Uterus (tissue), 3 donors: ENCODE measurements at regions not wholly inside any gene's neighbourhood (a gene's known extent, or its start where the extent isn't known, plus 50 kb on each side); places are given as distances from the start of the nearest gene placed in this dataset.

Experiments used
- DNase-seq, 2 donors: peaks; one replicate each; pipeline ENCODE4 v3.0.0-alpha.2; 2019 to 2020
- H3K27ac ChIP-seq, 2 donors: fragments of 200-600 bp; sonication (generic); 1 replicate in 1 of 2; 2 replicates in 1 of 2; pipeline ENCODE4 v1.5.1; 2016 to 2018
- H3K27me3 ChIP-seq, 2 donors: fragments of 200-600 bp; sonication (generic); one replicate each; pipeline ENCODE4 v1.5.1; 2018 to 2019; ENCODE audit warnings: control low read depth in 1 of 2
- H3K36me3 ChIP-seq, 2 donors: fragments of 200-600 bp; sonication (generic); one replicate each; pipeline ENCODE4 v1.5.1; 2019; ENCODE audit warnings: control low read depth in 1 of 2
- H3K4me1 ChIP-seq, 2 donors: fragments of 200-600 bp; sonication (generic); one replicate each; pipeline ENCODE4 v1.5.1; 2018 to 2019; ENCODE audit warnings: control low read depth in 1 of 2
- H3K4me3 ChIP-seq, 2 donors: fragments of 200-600 bp; sonication (generic); 1 replicate in 1 of 2; 2 replicates in 1 of 2; pipeline ENCODE4 v1.5.1; 2018 to 2019; ENCODE audit warnings: mild to moderate bottlenecking in 1 of 2
- H3K9me3 ChIP-seq, 2 donors: fragments of 200-600 bp; sonication (generic); one replicate each; pipeline ENCODE4 v1.5.1; 2019; ENCODE audit warnings: control low read depth in 1 of 2
- CTCF ChIP-seq, 4 experiments: fragments of 200-600 bp in 2 of 4; fragments of 450-650 bp in 2 of 4; sonication (generic) in 2 of 4; IDR thresholded peaks; one replicate each; pipeline ENCODE4 v1.5.1; 2016 to 2019; ENCODE audit warnings: antibody characterized with exemption in 4 of 4, mild to moderate bottlenecking in 2 of 4, moderate library complexity in 1 of 4
- POLR2A ChIP-seq, 2 donors: fragments of 450-650 bp; IDR thresholded peaks; one replicate each; pipeline ENCODE4 v1.6.1; 2016; ENCODE audit warnings: antibody characterized with exemption in 2 of 2, mild to moderate bottlenecking in 1 of 2, moderate library complexity in 1 of 2
- intact Hi-C: fragments of 100-400 bp; cut with DNase I; formaldehyde crosslinking; loops from one replicate; pipeline ENCODE4 v1.15.1; 2023; ENCODE audit warnings: low total_unique reads
- donor health status: DM: yes; HTN: yes; CAD: no.

DNA sequence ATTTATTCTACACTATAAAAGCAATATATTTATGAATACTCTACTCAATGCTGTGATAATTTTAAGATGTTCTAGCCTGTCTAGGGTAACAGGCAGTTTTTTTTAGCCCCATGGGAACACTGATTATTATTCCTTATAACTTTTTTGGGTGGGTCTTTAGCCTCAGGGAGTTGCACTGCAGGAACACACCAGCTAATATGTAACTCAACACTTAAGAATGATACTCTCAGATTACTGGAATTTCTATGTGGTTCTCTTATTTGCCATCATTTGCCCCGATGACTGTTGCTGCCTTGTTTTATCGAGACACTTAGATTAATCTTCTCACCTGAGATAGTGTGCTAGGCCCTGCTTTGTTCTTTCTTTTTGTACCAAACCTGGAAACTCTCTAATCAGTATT lies 396.9 kb upstream of the SLITRK1 start:
- Histone ChIP-seq H3K27ac (no peak overlapping the region), H3K4me1 (no peaks in the 10 kb centered on the region), H3K4me3 (no peak overlapping the region), H3K9me3 (no peaks in the 10 kb centered on the region), H3K36me3 (no peaks in the 10 kb centered on the region), H3K27me3 (no peaks in the 10 kb centered on the region)
- intact Hi-C loops: no loop called here
- no peak for TF ChIP-seq POLR2A (IDR thresholded peaks at IDR 0.05)
- no peak for TF ChIP-seq CTCF (IDR thresholded peaks at IDR 0.05)
- no peak for DNase-seq

DNA sequence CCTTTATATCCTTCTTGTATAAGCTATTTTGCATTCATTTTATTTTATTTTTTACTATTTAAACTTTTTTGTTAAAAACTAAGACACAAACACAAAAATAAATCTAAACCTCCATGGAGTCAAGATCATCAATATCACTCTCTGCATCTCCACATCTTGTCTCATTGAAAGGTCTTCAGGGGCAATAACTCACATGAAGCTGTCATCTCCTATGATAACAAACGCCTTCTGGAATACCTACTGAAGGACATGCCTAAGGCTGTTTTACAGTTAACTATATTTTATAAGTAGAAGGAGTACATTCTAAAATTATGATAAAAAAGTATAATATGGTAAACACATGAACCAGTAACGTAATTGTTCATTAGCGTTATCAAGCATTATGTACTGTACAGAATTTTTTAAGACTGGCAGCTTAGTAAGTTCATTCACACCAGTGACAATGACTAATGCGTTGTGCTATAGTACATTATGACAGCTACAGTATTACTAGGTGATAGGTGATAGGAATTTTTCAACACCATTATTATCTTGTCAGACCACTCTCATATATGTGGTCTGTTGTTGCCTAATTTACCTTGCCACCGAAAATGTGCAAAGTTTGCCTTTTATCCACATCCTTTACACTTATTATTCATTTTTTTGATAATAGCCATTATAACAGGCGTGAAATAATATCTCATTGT lies 390.7 kb upstream of the SLITRK1 start:
- no peak overlapping the region for H3K4me3 ChIP-seq
- intact Hi-C loops: no loop called here
- DNase-seq: no peak
- no peaks in the 10 kb centered on the region for H3K36me3 ChIP-seq
- no peak overlapping the region for H3K27ac ChIP-seq
- H3K4me1 ChIP-seq: no peaks in the 10 kb centered on the region
- no peaks in the 10 kb centered on the region for H3K9me3 ChIP-seq
- H3K27me3 ChIP-seq: no peaks in the 10 kb centered on the region
- no peak for TF ChIP-seq POLR2A (IDR thresholded peaks at IDR 0.05)
- TF ChIP-seq CTCF (IDR thresholded peaks at IDR 0.05): no peak

DNA sequence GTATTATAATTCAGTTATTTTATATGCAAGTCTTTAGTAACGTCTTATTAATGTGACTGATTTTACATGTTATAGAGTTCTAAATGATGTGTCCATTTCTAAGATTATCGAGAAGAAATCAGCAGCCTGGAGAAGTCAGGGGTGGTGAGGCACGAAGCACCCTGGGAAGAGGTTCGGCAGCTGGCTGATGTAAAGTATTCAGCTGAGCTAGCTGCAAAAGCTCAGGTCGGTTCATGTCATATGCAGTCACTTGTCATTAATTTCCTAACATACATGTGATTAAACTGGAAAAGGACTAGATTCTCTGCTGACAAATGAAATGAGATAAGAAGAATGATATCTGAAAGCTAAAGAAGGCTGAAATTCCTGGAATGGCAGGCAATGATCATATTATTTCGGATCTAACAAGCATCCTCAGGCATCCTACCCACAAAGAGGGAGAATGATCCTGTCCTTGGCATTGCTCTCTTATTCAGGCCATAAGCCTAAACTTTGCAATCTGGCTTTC lies 383.0 kb upstream of the SLITRK1 start:
- intact Hi-C loops: no loop called here
- Histone ChIP-seq H3K36me3 (no peaks in the 10 kb centered on the region), H3K4me3 (no peak overlapping the region), H3K27me3 (no peaks in the 10 kb centered on the region), H3K4me1 (no peaks in the 10 kb centered on the region), H3K9me3 (no peaks in the 10 kb centered on the region), H3K27ac (no peak overlapping the region)
- no peak for TF ChIP-seq POLR2A (IDR thresholded peaks at IDR 0.05)
- TF ChIP-seq CTCF (IDR thresholded peaks at IDR 0.05): no peak
- DNase-seq: no peak

GRCh38 chr13:84263354-84264069 lies 381.2 kb upstream of the SLITRK1 start:
- Histone ChIP-seq H3K27me3 (no peaks in the 10 kb centered on the region), H3K4me3 (no peak overlapping the region), H3K9me3 (no peaks in the 10 kb centered on the region), H3K4me1 (no peaks in the 10 kb centered on the region), H3K36me3 (no peaks in the 10 kb centered on the region), H3K27ac (no peak overlapping the region)
- TF ChIP-seq CTCF (IDR thresholded peaks at IDR 0.05) (no peak), POLR2A (IDR thresholded peaks at IDR 0.05) (no peak)
- intact Hi-C loops: no loop called here
- no peak for DNase-seq

DNA sequence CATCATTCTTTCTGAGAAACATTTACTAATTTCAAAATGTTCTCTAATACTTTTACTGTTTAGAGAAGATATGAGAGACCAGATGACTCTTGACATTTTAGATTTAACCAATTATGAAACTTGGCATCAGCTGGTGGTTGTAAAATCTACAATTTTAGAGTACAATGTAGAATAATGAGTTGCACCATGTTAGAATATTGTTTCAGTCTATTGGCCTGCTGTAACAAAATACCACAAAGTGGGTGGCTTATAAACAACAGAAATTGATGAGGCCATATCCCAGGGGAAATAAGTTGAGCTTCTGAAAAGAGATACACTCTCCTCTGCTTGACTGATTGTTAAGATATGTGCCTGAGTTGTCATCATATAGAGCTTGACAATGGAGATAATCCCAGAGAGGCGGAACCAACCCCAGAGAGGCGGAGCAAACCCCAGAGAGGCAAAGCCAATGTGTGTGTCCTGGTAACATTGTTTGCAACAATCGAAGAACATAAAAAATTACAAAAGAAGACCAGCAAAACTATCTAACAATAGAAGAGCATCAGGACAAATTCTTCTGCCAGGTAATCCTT lies 373.0 kb upstream of the SLITRK1 start:
- intact Hi-C loops: no loop called here

More for the DNA sequence above, 373.0 kb upstream of the SLITRK1 start:
- H3K9me3 ChIP-seq: no peaks in the 10 kb centered on the region
- H3K4me3 ChIP-seq: no peak overlapping the region
- no peaks in the 10 kb centered on the region for H3K4me1 ChIP-seq
- TF ChIP-seq POLR2A (IDR thresholded peaks at IDR 0.05) (no peak), CTCF (IDR thresholded peaks at IDR 0.05) (no peak)
- no peaks in the 10 kb centered on the region for H3K36me3 ChIP-seq
- no peak for DNase-seq
- H3K27ac ChIP-seq: no peak overlapping the region
- no peaks in the 10 kb centered on the region for H3K27me3 ChIP-seq
